Peyer's patch (tissue), 4 donors: ENCODE measurements at regions not wholly inside any gene's neighbourhood (a gene's known extent, or its start where the extent isn't known, plus 50 kb on each side); places are given as distances from the start of the nearest gene placed in this dataset.

Source experiments
- CTCF ChIP-seq, 6 experiments: fragments of 450-650 bp in 4 of 6; fragments of 200-600 bp in 2 of 6; sonication (generic) in 1 of 6; IDR thresholded peaks; one replicate each; pipeline ENCODE4 v1.5.1; 2017 to 2019; ENCODE audit warnings: antibody characterized with exemption in 6 of 6, mild to moderate bottlenecking in 3 of 6, moderate library complexity in 1 of 6
- POLR2A ChIP-seq, 2 donors: fragments of 450-650 bp; IDR thresholded peaks; one replicate each; pipeline ENCODE4 v1.5.1; 2017; ENCODE audit warnings: antibody characterized with exemption in 2 of 2, mild to moderate bottlenecking in 2 of 2, moderate library complexity in 2 of 2

DNA sequence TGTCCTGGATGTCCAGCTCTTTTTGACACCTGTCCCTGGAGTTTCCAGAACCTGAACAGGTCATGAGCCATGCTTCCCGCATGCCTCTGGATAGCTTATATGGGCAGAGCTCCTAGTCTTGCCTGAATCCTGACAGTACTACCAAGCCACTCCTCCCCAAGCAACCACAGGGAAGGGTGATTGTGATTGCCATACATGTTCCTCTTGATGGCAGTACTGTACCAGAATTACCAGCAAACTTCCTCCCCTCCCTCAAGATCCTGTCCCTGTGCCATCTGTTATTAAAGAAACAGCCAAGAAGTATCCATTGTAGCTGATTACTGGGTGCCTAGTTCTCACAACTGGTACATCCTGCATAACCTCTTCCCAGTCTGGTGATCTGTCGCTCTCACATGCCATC is 264.3 kb upstream of the AGTR2 start:
- TF ChIP-seq CTCF (IDR thresholded peaks at IDR 0.05) (no peak), POLR2A (IDR thresholded peaks at IDR 0.05) (no peak)
